ENCODE measurements at regions not wholly inside any gene's neighbourhood (a gene's known extent, or its start where the extent isn't known, plus 50 kb on each side); places are given as distances from the start of the nearest gene placed in this dataset.
"Not testable (repeated sequence)": the region's sequence is repeated elsewhere in the genome, so short reads cannot be mapped to it uniquely, and the experiment has no call there.

DNA sequence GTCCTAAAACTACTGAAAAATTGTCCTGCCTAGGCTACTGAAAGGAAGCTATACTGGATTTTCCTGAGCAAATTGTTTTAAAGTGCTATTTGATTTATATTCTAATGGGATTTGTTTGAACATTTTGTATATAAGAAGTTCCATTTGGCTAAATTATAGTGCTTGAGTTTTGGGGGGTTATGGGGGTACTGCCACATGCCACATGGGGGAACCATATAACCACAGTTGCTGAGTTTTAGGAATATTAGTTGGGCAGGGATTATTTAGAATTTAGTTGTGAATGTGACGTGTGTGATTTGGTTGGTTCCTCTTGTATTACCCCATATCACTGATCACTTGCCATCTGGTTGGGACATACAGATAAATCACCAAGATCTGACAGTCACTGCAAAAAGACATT, 224.5 kb upstream of the TAPT1 start:
- no peak for DNase-seq (ENCODE audit: low read depth, low spot score)

DNA sequence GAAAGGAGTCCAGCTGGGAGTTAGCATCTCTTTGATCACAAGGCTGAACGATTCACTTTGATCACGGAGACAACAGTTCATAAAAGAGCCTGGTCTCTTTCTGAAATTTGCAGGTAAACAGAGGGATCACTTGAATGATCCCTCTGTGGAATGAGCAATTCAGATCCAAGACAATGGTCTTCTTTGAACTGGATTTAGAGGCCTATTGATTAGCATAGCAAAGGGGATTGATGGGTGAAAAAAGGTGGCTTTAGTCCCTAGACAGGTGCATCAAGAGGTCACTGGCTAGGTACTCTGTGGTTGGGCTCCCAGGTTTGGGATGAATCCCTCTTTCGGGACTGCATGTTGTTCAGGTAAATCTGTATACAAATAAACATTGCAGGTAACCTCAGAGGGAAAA, 223.8 kb upstream of the TAPT1 start:
- peak; percentile 44 for DNase-seq (ENCODE audit: low read depth, low spot score)

DNA sequence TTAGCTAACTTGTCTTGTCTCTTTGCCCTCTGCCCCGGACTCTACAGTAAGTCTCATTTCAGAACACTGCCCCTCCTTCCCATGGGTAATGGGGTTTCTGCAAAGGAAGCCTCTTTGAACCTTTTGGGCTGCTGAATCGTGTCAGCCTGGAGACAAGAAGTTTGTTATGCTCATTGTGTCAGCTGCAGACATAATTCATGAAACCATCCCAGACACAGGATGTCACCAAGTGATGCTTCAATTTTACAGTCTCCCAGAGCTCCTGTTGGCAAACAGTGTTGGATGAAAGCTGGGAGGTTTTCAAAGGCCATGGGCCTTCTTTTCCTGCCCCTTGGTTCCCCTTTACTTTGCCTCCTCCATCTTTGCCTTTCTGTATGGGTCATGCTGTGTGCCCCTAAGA, 223.1 kb upstream of the TAPT1 start:
- DNase-seq (ENCODE audit: low read depth, low spot score): no peak

DNA sequence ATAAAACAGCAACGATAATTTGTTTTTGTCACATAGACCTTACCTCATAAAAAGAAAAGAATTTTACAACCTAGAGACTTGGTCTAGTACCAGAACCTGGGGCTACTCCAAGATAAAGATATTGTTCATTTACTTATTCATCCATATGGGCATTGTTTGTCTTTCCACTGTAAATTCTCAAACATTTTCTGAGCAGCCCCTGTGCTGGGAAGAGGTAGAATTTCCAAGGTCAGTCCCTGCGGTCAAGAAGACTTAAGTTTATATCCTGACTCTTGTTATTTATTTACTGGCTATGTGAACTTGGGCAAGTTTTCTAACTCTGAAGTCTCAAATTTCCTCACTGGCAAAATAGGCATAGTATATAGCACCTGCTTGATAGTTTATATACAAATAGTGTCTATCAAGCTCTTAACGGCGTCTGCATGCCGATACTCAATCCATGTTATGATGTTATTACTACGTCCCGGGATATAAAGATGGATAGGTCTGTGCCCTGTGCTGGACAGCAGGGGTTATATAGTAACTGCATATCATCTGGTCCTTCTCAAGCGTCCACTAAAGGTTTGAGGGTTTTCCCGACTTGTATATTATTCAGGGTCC, 222.1 kb upstream of the TAPT1 start:
- no peak for DNase-seq (ENCODE audit: low read depth, low spot score)

DNA sequence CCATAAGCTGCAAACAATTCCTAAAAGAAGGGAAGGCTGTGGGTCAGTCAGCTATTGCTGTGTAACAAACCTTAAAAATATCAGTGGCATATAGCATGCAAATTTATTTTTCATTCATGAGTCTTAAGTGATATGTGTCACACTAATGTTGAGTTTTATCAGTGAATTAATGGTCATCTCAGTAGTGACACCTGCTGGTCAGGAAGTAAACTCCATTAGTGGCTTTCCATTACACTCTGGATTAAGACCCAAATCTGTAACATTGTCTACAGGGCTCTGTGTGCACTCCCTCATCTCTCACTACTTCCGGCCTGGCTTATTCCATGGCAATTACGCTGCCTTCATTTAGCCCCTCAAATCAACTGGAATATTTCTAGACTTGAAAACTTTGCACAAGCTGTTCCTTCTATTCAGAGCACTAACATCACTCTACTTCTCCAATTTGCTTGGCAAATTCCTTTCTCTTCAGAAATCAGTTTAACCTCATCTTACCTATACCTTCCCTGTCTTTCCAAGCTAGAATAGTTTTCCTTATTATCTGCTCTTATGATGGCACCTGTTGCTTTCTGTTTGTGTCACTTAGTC, 217.3 kb upstream of the TAPT1 start:
- no peak for DNase-seq (ENCODE audit: low read depth, low spot score)

DNA sequence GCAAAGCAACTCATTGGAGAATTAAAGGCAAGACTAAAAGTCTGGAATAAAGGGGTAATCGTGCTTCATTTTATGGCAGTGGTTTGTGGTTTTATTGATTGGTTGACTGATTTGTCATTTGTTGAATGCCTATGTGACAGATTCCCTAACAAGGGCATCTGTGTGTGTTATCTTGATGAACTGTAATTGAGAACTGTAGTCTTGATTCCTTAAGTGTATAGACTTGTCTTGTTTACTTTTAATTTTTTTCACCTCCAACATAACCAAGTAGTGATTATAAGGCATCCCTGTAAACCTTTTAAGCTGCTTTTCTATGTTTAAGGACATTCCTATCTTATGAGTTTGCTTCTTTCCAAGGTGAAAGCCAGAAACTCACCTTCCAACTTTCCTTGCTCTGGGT, 216.0 kb upstream of the TAPT1 start:
- DNase-seq (ENCODE audit: low read depth, low spot score): no peak

DNA sequence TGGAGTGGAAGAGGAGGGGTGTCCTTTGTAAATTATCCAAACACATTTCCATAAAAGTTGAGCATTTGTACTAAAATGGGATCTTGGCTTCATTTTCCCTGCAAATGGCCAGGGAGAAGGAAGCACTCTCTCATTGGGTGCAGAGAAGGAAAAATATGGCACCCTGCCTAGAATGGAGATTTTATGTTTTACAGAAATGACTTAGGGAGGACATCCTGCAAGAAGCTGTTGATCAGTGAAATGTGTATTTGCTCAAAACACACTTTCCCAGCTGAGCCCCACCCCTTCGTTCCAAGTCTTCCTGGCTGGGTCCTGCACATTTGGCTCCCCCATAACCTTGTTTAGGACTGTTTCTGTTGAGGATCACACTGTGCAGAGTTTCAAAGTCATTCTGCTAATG, 213.5 kb upstream of the TAPT1 start:
- DNase-seq (ENCODE audit: low read depth, low spot score): no peak

DNA sequence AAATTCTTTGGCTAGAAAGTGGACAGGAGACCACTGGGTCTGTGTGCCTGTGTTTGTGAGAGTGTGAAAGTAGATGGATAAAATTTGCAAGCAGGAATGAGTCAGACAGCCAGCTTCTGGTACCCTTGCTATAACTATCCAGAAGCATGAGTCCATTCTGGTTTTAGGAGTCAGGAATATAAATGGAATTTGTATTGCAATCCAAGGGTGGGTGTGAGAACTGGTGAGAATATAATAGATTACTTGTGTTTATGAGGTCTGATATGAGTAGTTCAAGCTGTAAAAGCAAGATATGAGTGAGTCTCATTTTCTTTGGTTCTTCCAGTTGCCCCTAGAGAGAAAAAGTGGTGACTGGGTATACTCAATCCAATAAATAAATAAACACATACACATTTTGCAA, 212.7 kb upstream of the TAPT1 start:
- DNase-seq (ENCODE audit: low read depth, low spot score): no peak

DNA sequence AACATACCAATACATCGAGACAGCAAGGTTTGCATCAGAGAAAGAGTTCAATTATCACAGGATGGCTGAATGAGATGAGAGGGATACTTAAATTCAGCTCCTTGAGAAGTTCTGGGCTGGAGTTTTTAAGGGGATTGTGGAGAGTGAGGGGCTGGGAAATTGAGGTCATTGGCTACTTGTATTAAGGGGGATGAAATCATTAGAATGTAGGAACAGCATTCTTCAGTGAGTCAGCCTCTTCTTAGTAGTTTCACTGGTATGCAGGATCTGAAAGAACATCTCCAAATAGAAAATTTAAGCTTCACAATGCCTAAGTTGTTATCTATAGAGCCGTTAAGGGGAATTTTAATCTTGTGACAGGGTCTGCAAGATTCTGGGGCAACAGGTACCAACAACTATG, 211.6 kb upstream of the TAPT1 start:
- no peak for DNase-seq (ENCODE audit: low read depth, low spot score)

DNA sequence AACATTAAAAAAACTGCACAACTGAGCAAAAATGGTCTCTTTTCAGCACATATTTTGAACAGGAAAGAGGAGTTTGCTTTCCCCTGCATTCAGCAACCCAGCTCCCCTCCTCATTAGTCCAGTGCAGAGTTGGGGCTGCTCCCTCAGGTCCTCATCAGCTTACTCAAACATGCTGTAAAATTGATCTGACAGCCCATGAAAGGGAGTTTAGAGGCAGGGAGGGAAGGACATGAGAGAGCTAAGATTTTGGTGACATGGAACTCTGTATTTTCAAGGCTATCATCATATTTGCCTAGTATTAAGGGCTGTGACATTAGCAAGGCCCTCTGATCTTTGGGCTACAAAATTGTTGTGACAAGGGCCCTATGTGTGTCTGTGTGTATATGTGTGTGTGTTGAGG, 205.6 kb upstream of the TAPT1 start:
- DNase-seq (ENCODE audit: low read depth, low spot score): no peak

DNA sequence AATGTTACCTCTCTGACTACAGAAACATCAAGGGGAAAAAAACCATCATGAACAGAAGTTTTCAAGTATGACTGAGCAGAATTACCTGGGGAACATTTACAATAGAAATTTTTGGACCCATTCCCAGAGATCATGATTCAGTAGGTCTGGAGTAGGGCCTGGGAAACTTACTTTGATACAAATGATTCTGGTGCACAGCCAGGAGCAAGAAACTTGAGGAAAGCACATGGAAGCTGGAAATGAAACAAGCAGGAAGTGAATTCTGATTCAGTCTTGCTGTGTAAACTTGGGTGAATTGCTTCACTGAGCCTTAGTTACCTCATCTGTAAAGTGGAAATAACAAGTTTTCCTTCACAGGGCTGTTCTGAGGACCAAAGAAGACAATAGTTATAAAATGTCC, 192.5 kb upstream of the TAPT1 start:
- DNase-seq (ENCODE audit: low read depth, low spot score): no peak

DNA sequence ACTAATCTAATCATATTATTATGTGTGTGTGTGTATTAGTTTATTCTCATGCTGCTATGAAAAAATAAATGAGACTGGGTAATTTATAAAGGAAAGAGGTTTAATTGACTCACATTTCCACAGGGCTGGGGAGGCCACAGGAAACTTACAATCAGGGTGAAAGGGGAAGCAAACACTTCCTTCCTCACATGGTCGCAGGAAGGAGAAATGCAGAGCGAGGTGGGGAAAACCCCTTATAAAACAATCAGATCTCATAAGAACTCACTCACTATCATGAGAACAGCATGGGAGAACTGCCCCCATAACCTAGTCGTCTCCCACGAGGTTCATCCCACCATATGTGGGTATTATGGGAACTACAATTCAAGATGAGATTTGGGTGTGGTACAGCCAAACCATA, 190.9 kb upstream of the TAPT1 start:
- DNase-seq (ENCODE audit: low read depth, low spot score): no peak

DNA sequence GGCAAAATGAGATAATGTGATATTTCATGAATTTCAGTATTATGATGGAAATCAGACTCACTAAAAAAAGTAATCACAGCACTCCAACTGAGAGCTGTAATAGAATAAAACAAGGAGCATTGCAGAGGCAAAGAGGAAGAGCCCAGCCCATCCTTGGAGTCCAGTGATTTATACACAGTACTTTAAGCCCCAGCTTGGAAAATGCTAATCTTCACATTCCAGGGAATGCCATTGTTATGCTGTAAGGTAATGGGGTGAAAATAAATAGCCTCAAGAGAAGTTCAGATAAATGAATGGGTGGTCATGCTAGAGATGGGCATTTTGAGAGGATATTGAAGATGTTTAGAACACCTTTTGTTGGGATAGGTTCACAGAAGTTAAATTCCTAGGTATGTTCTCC, 190.3 kb upstream of the TAPT1 start:
- no peak for DNase-seq (ENCODE audit: low read depth, low spot score)

DNA sequence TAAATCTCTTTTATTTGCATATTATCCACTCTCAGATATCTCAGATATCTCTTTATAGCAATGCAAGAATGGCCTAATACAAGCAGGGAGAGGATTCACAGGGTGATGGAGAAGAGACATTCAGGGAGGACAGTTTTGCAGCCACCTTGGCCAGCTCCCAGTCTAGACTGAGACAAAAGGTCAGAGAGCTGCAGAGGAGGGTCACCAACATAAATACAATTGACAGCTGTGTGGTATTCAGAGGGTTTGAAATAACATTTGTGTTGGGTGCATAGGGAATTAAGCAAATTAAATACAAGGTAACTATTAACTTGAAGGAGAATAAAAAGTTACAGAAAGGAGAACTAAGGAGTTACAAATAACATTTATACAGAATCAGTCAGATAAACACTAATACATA, 189.5 kb upstream of the TAPT1 start:
- no peak for DNase-seq (ENCODE audit: low read depth, low spot score)

DNA sequence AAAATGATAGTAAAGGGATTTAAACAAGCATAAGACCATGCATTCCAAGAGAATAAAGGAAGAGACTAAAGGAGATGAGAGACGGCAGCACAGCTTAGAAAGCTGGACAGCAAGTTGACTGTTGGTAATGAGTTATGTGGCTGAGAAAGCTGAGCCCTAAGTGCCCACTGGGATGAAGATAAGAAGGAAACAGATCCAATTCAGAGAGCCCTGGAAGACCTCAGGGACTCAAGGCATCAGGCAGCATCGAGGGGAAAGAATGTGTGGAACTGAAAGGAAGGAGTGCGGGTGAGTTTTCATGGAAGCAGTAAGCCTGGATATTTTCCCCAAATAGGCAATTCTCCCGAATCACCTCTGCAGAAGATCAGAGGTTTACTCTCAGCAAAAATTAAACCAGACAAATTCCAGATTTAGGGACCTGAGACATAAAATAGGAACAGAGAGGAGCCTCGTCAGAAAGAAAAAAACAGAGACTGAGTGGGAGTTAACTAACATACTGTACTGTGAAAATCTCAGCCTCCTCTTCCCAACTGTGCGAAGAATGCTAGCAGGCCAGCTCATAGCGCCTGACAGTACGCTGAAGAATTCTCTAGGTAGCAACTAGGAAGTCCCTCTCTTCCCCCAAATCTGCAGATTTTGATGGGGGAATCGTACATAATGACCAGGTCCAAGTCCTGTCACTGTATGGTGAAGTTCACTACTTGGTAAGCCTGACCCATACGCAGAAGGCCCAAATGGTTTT, 187.7 kb upstream of the TAPT1 start:
- DNase-seq (ENCODE audit: low read depth, low spot score): peak; percentile 28

DNA sequence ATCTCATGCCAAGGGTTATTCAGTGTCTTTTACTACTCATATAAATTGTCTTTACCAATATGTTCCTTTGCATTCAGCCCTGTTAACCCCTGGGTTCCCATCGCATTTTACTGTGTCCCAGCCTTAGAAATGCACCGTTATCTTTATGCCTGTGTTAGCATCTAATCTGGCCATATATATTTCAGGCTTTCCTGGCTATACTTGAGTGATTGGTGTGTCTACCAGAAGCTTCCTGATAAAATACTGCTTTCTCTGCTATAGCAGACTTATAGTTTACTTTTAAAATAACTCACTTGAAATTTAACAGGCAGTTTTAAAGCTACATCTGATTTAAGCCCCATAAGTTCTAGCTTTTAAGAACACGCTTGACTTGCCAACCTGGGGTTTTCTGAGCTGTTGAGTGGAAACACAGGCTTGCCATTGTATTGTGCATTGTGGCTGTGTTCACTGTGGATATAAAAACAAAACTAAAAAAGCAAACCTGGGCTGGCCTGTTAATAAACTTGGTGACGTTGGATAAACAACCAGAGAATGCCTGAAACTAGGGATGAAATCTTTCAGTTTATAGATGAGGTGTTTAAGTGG, 185.3 kb upstream of the TAPT1 start:
- no peak for DNase-seq (ENCODE audit: low read depth, low spot score)

DNA sequence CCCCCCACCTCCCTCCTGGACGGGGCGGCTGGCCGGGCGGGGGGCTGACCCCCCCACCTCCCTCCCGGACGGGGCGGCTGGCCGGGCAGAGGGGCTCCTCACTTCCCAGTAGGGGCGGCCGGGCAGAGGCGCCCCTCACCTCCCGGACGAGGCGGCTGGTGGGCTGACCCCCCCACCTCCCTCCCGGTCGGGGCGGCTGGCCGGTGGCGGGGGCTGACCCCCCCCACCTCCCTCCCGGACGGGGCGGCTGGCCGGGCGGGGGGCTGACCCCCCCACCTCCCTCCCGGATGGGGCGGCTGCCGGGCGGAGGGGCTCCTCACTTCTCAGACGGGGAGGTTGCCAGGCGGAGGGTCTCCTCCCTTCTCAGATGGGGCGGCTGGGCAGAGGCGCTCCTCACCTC, 166.9 kb upstream of the TAPT1 start:
- not testable (repeated sequence) for DNase-seq (ENCODE audit: low read depth, low spot score)

DNA sequence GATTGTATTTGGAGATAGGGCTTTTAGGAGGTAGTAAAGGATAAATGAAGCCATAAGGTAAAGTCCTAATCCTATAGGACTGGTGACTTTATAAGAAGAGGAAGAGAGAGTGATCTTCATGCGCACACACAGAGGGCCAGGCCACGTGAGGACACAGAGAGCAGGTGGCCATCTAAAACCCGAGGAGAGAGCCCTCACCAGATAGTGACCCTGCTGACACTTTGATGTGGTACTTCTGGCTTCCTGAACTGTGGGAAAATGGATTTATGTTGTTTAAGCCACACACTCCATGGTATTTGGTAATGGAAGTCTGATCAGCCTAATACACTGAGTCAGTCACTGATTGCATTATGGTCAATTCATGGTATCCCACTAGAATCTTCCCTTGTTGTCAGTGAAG, 164.9 kb upstream of the TAPT1 start:
- DNase-seq (ENCODE audit: low read depth, low spot score): no peak

DNA sequence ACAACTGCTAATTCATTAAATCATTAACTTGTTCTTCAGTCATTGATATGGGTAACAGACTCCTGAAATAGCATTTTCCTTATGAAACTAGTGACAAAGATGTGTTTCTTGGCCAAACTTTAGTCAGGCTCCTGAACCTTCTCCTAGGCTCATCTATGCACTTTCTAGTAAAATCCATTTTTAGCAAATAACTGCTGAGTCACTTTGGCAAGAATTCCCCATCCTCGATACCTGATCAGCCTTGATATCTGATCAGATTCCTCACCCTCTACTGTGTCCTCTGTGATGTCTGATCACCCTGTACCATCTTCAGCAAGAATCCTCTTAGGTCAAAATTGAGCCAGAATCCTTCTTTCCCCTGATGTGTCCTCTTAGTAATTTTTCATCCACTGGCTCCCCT, 161.2 kb upstream of the TAPT1 start:
- DNase-seq (ENCODE audit: low read depth, low spot score): no peak

DNA sequence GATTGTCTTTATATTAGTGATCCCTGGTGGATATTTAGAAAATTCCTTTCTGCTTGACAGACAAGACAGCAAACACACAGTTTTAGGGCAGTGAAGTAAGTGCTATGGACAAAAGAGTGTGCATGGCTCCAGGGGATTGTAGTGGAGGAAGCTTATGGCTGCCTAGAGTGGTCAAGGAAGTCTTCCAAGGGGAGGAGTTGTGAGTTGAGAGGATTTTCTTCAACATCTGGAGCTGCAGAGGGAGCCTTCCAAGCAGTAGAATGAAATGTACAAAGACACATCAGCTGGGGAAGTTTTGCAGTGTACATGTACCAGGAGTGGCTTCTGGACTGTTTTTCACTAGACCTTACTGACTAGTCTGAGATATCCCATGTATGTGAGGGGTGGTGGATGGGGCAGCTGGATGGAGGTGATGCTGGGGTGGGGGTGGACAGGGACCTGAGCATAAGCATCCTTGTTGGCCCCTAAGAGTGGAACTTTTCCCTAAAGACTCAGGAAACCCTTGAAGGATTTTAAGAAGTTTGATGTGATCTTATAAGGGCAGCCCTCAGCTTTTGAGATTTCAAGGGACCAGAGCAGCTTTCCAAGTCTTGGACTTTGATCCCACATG, 160.5 kb upstream of the TAPT1 start:
- no peak for DNase-seq (ENCODE audit: low read depth, low spot score)

DNA sequence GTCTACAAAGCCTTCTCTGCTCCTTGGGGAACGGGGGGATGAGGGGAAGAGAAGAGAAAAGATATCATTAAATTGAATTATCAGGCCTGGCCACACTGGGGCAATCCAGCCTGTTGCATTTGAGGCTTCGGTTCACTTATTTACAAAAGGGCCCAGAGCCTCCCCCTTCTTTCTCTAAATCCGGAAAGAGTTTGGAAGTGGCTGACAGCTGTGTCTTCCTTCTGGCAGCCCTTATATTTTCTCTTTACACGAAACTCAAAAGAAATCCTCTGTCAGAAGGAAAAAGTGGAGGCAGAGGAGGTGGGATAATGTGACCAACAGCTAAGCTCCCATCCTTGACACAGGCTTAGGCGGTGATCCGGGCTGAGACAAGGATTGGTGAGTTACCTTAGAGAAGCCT, 158.3 kb upstream of the TAPT1 start:
- DNase-seq (ENCODE audit: low read depth, low spot score): no peak

DNA sequence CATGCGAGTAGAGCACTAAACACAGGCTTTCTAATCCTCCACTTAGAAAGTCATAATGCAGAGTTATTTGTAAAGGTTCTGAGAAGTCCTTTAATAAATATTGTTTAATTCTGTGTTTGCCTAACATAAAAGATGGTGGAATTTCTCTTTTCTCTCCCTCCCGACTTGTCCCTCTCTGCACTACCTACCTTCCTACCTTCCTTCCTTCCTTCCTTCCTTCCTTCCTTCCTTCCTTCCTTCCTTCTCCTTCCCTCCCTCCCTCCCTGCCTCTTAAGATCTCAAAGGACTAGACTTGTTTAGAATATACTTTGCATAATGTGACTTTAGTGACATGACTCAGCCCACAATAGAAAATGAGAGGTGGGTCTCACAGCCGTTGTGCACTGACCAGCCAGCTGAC, 156.3 kb upstream of the TAPT1 start:
- no peak for DNase-seq (ENCODE audit: low read depth, low spot score)

DNA sequence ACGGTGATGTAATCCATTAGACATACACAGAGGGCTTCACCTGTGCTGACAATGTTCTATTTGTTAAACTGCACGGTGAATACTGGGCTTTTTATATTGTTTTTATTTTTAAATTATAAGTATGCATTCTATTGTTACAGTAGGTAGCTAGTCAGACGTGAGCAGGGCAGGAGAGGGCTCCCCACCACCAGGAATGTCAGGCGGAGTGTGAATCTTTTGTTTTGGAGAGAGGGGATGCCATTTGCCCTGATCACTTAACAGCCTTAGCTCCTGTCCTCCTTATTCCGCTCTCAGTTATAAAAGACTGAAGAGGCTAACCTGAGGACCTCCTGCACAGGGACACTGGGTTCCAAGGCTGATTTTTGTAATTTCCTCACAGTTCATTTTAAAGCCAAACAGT, 151.6 kb upstream of the TAPT1 start:
- DNase-seq (ENCODE audit: low read depth, low spot score): peak; percentile 49

All from ELF-1 (cell line).